HepG2 (cell line): ENCODE measurements at regions not wholly inside any gene's neighbourhood (a gene's known extent, or its start where the extent isn't known, plus 50 kb on each side); places are given as distances from the start of the nearest gene placed in this dataset.
A peak's percentile ranks its signal among the peaks of the same experiment; 100 is the strongest.

Experiments
- ATF2 ChIP-seq: sonication (generic); formaldehyde crosslinking; IDR thresholded peaks from 2 replicates; pipeline ENCODE4 v1.4.0; 2020; ENCODE audit warnings: missing genetic modification reagents
- BCL6 ChIP-seq: IDR thresholded peaks from 2 replicates; pipeline ENCODE4 v1.6.1; 2016; ENCODE audit warnings: missing genetic modification reagents, missing compliant biosample characterization
- DPF2 ChIP-seq: sonication (generic); formaldehyde crosslinking; IDR thresholded peaks from 2 replicates; pipeline ENCODE4 v1.4.0; 2020; ENCODE audit warnings: mild to moderate bottlenecking, low read depth, missing genetic modification reagents, borderline replicate concordance
- EHMT2 ChIP-seq: fragments of 200-600 bp; sonication (generic); IDR thresholded peaks from 2 replicates; pipeline ENCODE4 v1.7.0; 2017; ENCODE audit warnings: antibody characterized with exemption, low read depth, low read length, borderline replicate concordance
- ELF3 ChIP-seq: IDR thresholded peaks from 2 replicates; pipeline ENCODE4 v1.6.1; 2016; ENCODE audit warnings: missing genetic modification reagents, missing compliant biosample characterization
- EZH2 ChIP-seq: conservative IDR thresholded peaks from 2 replicates; pipeline ENCODE4 v1.6.1; 2012; ENCODE audit warnings: mild to moderate bottlenecking, low read depth, low read length, moderate library complexity
- FOXJ3 ChIP-seq: sonication (generic); formaldehyde crosslinking; IDR thresholded peaks from 2 replicates; pipeline ENCODE4 v1.4.0; 2020; ENCODE audit warnings: missing genetic modification reagents, mild to moderate bottlenecking, borderline replicate concordance
- NFE2 ChIP-seq: sonication (generic); formaldehyde crosslinking; IDR thresholded peaks from 2 replicates; pipeline ENCODE4 v1.4.0; 2020; ENCODE audit warnings: missing genetic modification reagents
- NR2F1 ChIP-seq, 2 experiments: fragments of 450-650 bp in 1 of 2; formaldehyde crosslinking in 1 of 2; IDR thresholded peaks; 2 replicates each; pipeline versions ENCODE4 v1.5.0 to v1.6.1; 2016 to 2020; ENCODE audit warnings: mild to moderate bottlenecking in 1 of 2, missing compliant biosample characterization in 1 of 2, missing genetic modification reagents in 1 of 2, moderate library complexity in 1 of 2
- NR2F6 ChIP-seq, 2 experiments: IDR thresholded peaks; 2 replicates each; pipeline ENCODE4 v1.6.1; 2016; ENCODE audit warnings: antibody characterized with exemption in 1 of 2, mild to moderate bottlenecking in 1 of 2
- RXRB ChIP-seq: IDR thresholded peaks from 2 replicates; pipeline ENCODE4 v1.6.1; 2016; ENCODE audit warnings: borderline replicate concordance, missing genetic modification reagents, missing compliant biosample characterization
- SAFB2 ChIP-seq: sonication (generic); formaldehyde crosslinking; IDR thresholded peaks from 2 replicates; pipeline ENCODE4 v1.5.1; 2020; ENCODE audit warnings: missing genetic modification reagents, low read depth, mild to moderate bottlenecking, borderline replicate concordance
- SMARCE1 ChIP-seq: fragments of 450-650 bp; IDR thresholded peaks from 2 replicates; pipeline ENCODE4 v1.6.1; 2017; ENCODE audit warnings: borderline replicate concordance
- SOX13 ChIP-seq, 3 experiments: fragments of 450-650 bp in 1 of 3; sonication (generic) in 1 of 3; formaldehyde crosslinking in 1 of 3; IDR thresholded peaks in 2 of 3; conservative IDR thresholded peaks in 1 of 3; 2 replicates each; pipeline versions ENCODE4 v1.5.0 to v1.6.1; 2016 to 2020; ENCODE audit warnings: antibody characterized with exemption in 1 of 3, mild to moderate bottlenecking in 1 of 3, missing compliant biosample characterization in 1 of 3, missing genetic modification reagents in 1 of 3, moderate library complexity in 1 of 3
- SOX6 ChIP-seq, 2 experiments: fragments of 450-650 bp in 1 of 2; sonication (generic) in 1 of 2; formaldehyde crosslinking in 1 of 2; IDR thresholded peaks; 2 replicates each; pipeline versions ENCODE4 v1.4.0 to v1.6.1; 2017 to 2020; ENCODE audit warnings: antibody characterized with exemption in 1 of 2, mild to moderate bottlenecking in 1 of 2, missing genetic modification reagents in 1 of 2
- ZFYVE20 ChIP-seq: sonication (generic); formaldehyde crosslinking; IDR thresholded peaks from 2 replicates; pipeline ENCODE4 v1.8.0; 2023; ENCODE audit warnings: low read depth, mild to moderate bottlenecking, moderate library complexity, missing genetic modification reagents, borderline replicate concordance
- ZGPAT ChIP-seq: IDR thresholded peaks from 2 replicates; pipeline ENCODE4 v1.6.1; 2016; ENCODE audit warnings: mild to moderate bottlenecking
- ZNF136 ChIP-seq: sonication (generic); formaldehyde crosslinking; IDR thresholded peaks from 2 replicates; pipeline ENCODE4 v1.8.1; 2022; ENCODE audit warnings: low read depth, mild to moderate bottlenecking, moderate library complexity, missing genetic modification reagents
- ZNF24 ChIP-seq: fragments of 450-650 bp; IDR thresholded peaks from 2 replicates; pipeline ENCODE4 v1.6.1; 2017; ENCODE audit warnings: antibody characterized with exemption, mild to moderate bottlenecking
- ZNF263 ChIP-seq: sonication (generic); formaldehyde crosslinking; IDR thresholded peaks from 2 replicates; pipeline ENCODE4 v1.4.0; 2020; ENCODE audit warnings: missing genetic modification reagents
- ZNF567 ChIP-seq: sonication (generic); formaldehyde crosslinking; IDR thresholded peaks from 2 replicates; pipeline ENCODE4 v1.8.1; 2023; ENCODE audit warnings: mild to moderate bottlenecking, missing genetic modification reagents, borderline replicate concordance
- ZNF841 ChIP-seq: sonication (generic); formaldehyde crosslinking; IDR thresholded peaks from 2 replicates; pipeline ENCODE4 v1.8.1; 2023; ENCODE audit warnings: missing genetic modification reagents, borderline replicate concordance
- TF ChIP-seq, protein P1 (sequence below): IDR thresholded peaks from 2 replicates; pipeline ENCODE4 v1.4.0; 2020; ENCODE audit warnings: mild to moderate bottlenecking, missing genetic modification reagents

DNA sequence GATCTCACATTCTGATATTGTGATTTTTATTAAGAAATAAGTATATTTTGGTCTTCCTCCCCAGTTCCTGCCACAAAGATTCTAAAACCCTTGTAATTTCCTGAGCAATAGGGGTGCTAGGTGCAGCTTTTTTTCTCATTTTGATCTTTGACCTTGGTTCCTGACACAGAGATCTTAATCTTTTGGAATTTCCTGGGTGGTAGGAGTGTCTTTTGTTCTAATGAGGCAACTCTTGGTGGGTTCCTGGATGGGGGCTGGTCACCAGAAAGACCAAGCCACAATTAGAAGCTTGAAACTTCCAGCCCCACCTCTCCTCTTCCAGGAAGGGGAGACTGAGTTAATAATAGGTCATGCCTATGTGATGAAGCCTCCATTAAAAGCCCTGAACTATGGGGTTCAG, 334.6 kb downstream of the FOXO1 start (continued):
- TF ChIP-seq NFE2 (CRISPR knock-in tag) (no peak), ATF2 (CRISPR knock-in tag) (peak; percentile 34; the same call in 1 of the 2 replicates), DPF2 (CRISPR knock-in tag) (no peak), NR2F6 (IDR thresholded peaks at IDR 0.05) (peak; percentile 86), NR2F6 (CRISPR knock-in tag; IDR thresholded peaks at IDR 0.05) (peak; percentile 89), EHMT2 (peak; percentile 22; the same call in 1 of the 2 replicates), ZNF567 (CRISPR knock-in tag) (no peak), ZNF263 (CRISPR knock-in tag) (no peak), ZGPAT (CRISPR knock-in tag) (0 out of 2 replicates have a peak, but pooled peaks have one; percentile 36), ZNF136 (CRISPR knock-in tag) (no peak), RXRB (CRISPR knock-in tag) (peak; percentile 26; the same call in 1 of the 2 replicates), ZFYVE20 (CRISPR knock-in tag) (no peak), SOX6 (IDR thresholded peaks at IDR 0.05) (no peak), SOX6 (CRISPR knock-in tag; IDR thresholded peaks at IDR 0.05) (peak; percentile 91), NR2F1 (CRISPR knock-in tag; IDR thresholded peaks at IDR 0.05) (peak; percentile 55 to 57; a peak in 3 of 4 replicates), FOXJ3 (peak; percentile 15; the same call in 1 of the 2 replicates), BCL6 (CRISPR knock-in tag) (peak; percentile 64; the same call in 1 of the 2 replicates), SMARCE1 (no peak), EZH2 (no peak), ZNF24 (no peak), ZNF841 (CRISPR knock-in tag) (no peak), SOX13 (IDR thresholded peaks at IDR 0.05) (peak; percentile 51; the same call in 1 of the 2 replicates), SOX13 (CRISPR knock-in tag; conservative IDR thresholded peaks at IDR 0.05 in 1 of 2, IDR thresholded peaks at IDR 0.05 in 1 of 2) (peak in 1 of 2 experiments; percentile 90; a peak in 2 of 4 replicates), ELF3 (CRISPR knock-in tag) (peak; percentile 60), SAFB2 (CRISPR knock-in tag) (no peak)
- TF ChIP-seq, protein P1, sequence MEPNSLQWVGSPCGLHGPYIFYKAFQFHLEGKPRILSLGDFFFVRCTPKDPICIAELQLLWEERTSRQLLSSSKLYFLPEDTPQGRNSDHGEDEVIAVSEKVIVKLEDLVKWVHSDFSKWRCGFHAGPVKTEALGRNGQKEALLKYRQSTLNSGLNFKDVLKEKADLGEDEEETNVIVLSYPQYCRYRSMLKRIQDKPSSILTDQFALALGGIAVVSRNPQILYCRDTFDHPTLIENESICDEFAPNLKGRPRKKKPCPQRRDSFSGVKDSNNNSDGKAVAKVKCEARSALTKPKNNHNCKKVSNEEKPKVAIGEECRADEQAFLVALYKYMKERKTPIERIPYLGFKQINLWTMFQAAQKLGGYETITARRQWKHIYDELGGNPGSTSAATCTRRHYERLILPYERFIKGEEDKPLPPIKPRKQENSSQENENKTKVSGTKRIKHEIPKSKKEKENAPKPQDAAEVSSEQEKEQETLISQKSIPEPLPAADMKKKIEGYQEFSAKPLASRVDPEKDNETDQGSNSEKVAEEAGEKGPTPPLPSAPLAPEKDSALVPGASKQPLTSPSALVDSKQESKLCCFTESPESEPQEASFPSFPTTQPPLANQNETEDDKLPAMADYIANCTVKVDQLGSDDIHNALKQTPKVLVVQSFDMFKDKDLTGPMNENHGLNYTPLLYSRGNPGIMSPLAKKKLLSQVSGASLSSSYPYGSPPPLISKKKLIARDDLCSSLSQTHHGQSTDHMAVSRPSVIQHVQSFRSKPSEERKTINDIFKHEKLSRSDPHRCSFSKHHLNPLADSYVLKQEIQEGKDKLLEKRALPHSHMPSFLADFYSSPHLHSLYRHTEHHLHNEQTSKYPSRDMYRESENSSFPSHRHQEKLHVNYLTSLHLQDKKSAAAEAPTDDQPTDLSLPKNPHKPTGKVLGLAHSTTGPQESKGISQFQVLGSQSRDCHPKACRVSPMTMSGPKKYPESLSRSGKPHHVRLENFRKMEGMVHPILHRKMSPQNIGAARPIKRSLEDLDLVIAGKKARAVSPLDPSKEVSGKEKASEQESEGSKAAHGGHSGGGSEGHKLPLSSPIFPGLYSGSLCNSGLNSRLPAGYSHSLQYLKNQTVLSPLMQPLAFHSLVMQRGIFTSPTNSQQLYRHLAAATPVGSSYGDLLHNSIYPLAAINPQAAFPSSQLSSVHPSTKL (CRISPR knock-in tag): peak; percentile 83
